Fibroblast of the aortic adventitia (primary cell): ENCODE measurements at regions not wholly inside any gene's neighbourhood (a gene's known extent, or its start where the extent isn't known, plus 50 kb on each side); places are given as distances from the start of the nearest gene placed in this dataset.

ENCODE experiments used
- DNase-seq: peaks from one replicate; pipeline ENCODE4 v3.0.0-alpha.2; 2010; ENCODE audit warnings: low read depth
- H3K4me3 ChIP-seq: 2 replicates; pipeline ENCODE4 v1.5.1; 2011; ENCODE audit warnings: low read depth, mild to moderate bottlenecking, control low read depth, low read length, moderate library complexity
- CTCF ChIP-seq: IDR thresholded peaks from 2 replicates; pipeline ENCODE4 v1.5.1; 2011; ENCODE audit warnings: mild to moderate bottlenecking, low read length, control low read depth, inconsistent platforms; ENCODE audit not compliant: insufficient read depth

GRCh38 chr14:65291531-65291930 lies 121.0 kb upstream of the FUT8 start:
- no peak for TF ChIP-seq CTCF
- H3K4me3 ChIP-seq, result no peak overlapping the region
- no peak for DNase-seq

GRCh38 chr14:65294816-65295215 lies 117.7 kb upstream of the FUT8 start:
- no peak overlapping the region for H3K4me3 ChIP-seq
- no peak for TF ChIP-seq CTCF
- no peak for DNase-seq

GRCh38 chr14:65296402-65296801 lies 116.1 kb upstream of the FUT8 start:
- peak; percentile 61 for DNase-seq
- no peak overlapping the region for H3K4me3 ChIP-seq
- TF ChIP-seq CTCF, result no peak

GRCh38 chr14:65296876-65297275 lies 115.7 kb upstream of the FUT8 start:
- no peak for DNase-seq
- TF ChIP-seq CTCF, result no peak
- H3K4me3 ChIP-seq, result no peak overlapping the region

- DNase-seq, result no peak
- H3K4me3 ChIP-seq, result no peak overlapping the region
- TF ChIP-seq CTCF, result no peak
Measured at GRCh38 chr14:65297744-65298143, 114.8 kb upstream of the FUT8 start.

GRCh38 chr14:65299826-65300225 lies 112.7 kb upstream of the FUT8 start:
- TF ChIP-seq CTCF, result no peak
- DNase-seq, result no peak
- no peak overlapping the region for H3K4me3 ChIP-seq

GRCh38 chr14:65301862-65302539 lies 110.5 kb upstream of the FUT8 start:
- TF ChIP-seq CTCF, result no peak
- no peak overlapping the region for H3K4me3 ChIP-seq
- no peak for DNase-seq
